HG02938 (cell line): ENCODE measurements at regions not wholly inside any gene's neighbourhood (a gene's known extent, or its start where the extent isn't known, plus 50 kb on each side); places are given as distances from the start of the nearest gene placed in this dataset.

Experiments used
- ATAC-seq: cut with Tn5 transposase; IDR thresholded peaks from one replicate; pipeline ENCODE4 v1.9.1; 2021; ENCODE audit warnings: mild to moderate bottlenecking, moderate library complexity; ENCODE audit not compliant: unreplicated experiment

DNA sequence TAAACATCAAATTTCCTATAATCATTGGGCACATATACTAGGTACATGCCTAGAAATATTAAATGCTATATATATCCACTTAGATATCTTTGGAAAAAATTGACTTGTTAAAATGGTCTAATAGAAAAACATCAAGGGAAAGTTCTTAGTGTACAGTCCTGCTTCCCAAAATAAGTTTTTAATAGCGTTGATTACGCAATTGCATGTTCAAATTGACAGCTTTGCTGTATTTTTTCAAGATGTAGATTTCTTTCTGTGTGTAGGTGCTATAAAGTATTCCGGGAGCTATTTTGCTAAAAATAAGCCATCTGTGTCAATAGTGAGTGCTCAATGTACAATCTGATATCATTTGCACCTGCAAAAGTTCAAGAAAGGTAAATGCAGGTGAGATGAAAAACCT lies 463.9 kb upstream of the ATP2B1 start:
- ATAC-seq = no peak

DNA sequence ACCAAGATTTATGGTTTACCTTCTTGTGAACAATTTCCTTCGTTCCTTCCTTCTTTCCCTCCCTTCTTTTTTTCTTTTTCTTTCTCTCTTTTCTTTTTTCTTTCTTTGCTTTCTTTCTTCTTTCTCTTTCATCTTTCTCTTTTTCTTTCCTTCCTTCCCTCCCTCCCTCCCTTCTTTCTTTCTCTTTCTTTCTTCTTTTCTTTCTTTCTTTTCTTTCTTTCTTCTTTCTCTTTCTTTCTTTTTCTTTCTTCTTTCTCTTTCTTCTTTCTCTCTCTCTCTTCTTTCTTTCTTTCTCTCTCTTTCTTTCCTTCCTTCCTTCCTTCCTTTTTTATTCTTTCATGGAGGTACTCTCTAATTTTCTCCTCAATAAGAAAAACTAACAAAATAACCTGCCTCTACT lies 462.1 kb upstream of the ATP2B1 start:
- no peak for ATAC-seq

DNA sequence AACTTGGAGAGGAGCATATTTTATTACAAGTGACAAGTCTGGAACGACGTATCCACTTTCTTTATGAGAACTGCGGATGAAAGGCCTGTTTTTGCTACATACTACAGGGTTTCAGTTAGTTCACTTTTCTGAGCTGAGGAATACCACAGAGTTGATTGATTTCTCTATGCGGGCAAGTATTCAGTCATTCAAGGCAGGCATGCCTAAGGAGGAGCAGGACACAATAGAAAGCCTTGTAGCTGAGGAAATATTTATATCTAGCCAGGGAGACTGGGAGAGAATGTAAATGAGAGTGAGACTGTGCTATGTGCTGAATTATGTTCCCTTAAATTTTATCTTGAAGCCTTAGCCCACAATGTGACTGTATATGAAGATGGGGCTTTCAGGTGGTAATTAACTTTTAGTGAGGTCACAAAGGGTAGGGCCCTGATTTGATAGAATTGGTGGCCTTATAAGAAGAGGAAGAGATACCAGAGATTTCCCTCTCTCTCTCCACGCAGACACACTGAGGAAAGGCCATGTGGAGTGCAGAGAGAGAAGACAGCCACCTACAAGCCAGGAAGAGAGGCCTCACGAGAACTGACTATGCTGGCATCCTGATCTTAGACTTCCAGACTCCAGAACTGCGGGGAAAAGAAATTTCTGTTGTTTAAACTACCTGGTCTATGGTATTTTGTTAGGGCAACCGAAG lies 459.0 kb upstream of the ATP2B1 start:
- ATAC-seq = no peak

DNA sequence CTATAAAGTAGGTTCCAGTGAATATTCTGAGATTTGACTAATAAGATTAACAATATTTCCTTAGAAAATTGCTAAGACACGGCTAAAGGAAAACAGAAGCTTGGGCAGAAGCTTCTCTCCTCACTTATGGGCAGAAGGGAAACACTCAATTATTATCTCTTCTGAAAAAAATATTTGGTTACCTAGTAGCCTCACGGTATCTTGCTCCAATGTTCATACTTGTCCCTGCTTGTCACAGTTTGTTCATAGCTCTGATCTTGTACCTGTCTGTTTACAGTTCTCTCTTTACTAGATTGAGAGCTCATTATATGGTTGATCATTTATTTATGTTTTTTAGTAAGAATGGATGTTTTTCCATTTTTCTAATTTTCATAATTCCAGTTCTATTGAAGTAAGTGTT lies 458.0 kb upstream of the ATP2B1 start:
- no peak for ATAC-seq

DNA sequence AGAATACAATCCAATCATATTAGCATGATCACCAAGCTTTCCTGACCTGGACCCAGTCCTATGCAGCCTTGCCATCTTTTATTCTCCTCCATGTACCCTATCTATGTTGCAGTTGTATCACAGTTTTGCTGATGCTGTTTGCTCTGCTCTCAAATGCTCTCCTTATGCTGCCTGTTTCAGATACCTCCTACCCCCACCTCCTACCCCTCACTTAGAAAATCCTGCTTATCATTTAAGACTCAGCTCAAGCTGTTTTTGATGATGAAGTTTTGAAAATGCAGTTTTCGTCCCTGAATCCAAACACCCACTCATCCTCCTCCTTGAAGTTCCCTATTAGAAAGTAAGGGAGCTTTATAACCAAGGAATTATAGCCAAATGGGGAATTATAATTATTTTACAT lies 457.4 kb upstream of the ATP2B1 start:
- no peak for ATAC-seq

DNA sequence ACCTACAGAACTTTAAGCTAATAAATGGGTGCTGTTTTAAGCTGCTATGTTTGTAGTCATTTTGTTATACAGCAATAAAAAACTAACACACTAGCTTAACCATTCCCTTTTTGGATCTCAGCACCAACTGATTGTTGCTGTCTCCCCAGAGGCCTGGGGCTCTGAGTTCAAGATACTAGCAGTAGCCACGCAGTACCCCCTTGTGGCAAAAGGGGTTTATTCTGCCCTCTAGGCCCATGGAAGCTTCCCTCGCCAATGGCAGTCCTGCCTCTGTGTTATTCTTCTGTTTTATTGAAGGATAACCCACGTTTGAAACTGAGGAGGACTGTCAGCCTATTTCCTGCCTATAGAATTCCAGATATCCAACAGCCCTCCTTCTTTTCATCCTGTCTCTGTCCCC lies 455.3 kb upstream of the ATP2B1 start:
- ATAC-seq = no peak

DNA sequence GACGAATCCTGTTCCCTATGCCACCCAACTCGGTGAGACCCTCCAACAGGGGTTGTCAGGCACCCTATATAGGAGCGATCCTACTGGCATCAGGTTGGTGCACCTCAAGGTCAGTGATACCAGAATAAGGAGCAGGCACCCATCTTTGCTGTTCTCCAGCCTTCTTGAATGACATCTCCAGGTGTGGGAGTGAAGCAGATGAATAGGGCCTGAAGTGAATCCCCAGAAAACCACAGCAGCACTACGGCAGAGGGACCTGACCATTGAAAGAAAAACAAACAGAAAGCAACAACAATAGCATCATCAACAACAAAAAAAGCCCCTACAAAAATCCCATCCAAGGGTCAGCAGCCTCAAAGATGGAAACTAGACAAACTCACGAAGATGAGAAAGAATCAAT lies 445.2 kb upstream of the ATP2B1 start:
- ATAC-seq = no peak

DNA sequence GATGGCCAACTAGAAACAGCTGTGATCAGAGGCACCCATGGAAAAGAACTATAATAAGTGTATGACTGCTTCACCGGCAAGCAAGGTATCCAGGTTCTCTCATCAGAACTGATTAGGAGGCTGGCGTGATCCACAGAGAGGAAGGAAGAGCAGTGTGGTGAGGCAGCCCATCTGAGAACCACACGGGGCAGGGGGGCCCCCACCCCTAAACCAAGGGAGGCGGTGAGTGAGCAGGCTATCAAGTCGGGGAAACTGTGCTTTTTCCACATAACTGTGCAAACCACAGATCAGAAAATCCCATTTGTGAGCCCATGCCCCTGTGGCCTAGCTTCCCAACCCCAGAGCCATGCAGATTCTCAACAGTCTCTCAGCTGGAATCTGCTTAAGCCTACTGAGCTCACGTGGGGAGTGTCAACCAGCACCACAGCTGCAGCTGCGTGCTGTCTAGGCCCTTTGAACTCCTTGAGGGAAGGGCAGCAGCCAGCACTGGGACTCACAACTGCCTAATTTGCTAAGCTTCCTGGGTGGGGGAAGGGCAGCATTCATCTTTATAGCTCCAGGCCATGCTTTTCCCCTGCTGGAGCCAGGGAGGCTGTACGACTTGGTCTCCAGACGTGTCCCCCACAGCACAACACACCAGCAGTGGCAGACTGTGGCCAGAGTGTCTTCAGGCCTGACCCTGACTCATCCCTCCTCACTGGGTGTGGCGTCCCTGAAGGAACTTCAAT lies 444.4 kb upstream of the ATP2B1 start:
- ATAC-seq = no peak

DNA sequence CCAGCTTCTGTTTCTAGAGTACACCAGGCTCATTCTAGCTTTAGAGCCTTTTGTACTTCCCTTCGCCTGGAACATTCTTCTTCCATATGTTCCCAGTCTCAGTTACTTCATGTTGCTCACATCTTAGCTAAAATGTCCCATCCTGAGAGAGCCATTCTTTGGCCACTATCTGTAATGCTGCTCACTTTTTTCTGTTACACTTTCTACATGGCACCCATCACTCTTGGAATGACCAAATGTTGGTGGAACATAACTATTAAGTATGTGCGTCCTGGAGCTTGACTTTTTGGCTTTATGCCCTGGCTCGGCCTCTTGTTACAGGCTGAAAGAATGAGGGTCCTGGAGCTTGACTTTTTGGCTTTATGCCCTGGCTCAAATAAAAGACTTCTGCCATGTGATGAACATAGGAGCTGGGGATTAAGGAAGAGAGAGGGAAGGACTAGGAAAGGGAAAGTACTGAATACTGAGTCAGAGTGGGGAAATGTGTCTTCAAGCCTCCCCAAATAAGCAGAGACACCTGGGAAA lies 442.9 kb upstream of the ATP2B1 start:
- ATAC-seq = no peak

DNA sequence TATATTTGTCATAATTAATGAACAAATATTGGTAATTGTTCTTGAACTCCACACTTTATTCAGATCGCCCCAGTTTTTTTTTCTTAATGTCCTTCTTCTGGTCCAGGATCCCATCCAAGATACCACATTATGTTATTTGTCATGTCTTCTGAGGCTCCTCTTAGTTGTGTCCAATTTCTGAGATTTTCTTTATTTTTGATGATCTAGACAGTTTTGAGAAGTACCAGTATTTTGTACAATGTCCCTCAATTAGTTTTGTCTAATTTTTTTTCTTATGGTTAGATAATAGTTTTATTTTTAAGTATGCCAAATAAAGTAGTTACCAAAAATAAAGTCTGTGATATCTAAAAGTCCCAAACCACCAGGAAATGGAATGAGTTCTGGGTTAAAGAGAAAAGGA lies 440.8 kb upstream of the ATP2B1 start:
- no peak for ATAC-seq

DNA sequence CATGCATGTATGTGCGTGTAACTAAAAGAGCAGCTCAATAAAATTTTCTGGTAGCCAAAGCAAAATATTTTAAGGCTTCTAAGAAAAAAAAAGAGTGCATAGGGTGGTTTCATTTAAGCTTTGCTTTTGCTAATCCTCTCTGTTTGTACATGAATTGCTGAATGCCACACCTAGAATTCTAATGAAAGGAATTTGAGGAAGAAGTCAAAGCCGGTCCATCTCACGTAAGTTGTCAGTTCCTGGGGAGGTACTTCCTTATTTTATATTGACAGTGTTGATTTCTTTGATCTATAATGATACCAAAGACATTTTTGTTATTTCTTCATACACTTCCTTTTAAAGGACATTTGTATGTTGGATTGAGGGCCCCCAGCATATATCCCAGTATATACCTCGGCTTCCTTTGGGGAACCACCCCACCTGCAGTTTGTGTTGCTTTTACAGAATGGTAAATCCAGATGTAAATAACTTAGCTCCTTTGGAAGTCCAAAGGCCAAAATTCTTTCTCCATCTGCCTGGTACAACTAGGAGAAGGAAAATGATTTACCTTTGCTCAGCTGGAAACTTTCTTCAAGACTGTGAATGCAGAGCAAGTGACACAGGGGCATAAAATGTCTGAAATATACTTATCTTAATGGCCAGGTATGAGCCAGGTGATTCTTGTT lies 420.9 kb upstream of the ATP2B1 start:
- ATAC-seq = no peak

DNA sequence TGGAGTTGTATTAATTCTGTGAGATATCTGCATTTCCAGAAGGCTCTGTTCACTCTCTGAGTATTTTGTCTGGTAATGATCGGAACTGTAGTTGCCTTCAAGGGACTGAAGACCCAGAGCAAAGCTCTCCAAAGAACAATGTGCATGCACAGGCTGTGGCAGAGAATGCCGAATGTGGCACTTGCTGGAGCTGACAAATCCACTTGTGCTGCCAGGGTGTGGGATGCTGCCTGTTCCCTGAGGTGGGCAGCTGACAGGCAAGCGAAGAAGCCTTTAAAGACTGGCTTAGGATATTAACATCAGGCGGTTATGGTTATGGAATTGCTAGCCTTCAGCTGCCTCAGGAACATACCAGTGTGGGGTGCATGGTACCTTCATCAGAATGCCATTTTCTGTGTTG lies 419.9 kb upstream of the ATP2B1 start:
- no peak for ATAC-seq

DNA sequence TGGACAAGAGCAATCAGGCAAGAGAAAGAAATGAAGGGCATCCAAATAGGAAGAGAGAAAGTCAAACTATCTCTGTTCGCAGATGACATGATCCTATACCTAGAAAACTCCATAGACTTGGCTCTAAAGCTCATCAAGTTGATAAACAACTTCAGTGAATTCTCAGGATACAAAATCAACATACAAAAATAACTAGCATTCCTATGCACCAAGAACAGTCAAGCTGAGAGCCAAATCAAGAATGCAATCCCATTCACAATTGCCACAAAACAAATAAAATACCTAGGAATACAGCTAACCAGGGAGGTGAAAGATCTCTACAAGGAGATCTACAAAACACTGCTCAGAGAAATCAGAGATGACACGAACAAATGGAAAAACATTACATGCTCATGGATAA lies 417.5 kb upstream of the ATP2B1 start:
- no peak for ATAC-seq

DNA sequence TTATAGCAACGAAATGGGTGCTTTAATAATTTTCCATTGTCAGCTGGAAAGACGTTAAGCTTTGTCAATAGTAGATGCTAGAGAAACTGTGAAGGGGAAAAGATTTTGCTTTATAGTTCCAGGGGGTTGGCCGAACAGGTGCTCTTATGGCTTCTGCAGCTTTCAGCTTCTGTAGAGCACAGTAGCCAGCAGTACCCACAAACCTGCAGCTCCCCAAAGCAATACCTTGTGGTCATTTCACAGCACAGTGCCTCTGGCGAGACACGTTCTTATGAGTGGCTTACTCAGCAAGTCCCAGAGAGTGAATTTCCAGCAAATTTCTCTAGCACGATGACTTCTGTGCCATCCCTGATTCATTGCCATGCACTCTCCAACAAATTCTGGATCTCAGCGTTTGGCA lies 416.3 kb upstream of the ATP2B1 start:
- no peak for ATAC-seq

DNA sequence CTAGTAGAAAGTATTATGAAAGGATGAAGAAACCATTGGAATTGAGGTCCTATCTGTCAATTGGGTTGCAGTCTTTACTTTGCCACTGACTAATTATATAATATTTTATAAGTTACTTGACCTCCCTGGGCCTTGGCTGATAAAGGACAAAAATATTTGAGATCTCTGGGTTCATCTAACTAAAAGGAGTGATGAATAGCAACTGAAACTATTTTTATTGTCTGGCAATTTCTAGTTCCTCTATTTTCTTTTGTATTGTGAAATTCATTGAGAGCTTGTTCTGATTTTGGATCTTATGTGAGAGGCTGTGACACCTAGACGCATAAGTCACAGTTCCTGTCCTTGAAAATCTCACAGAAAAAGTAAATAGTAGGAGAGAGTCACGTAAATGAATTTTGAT lies 415.7 kb upstream of the ATP2B1 start:
- no peak for ATAC-seq

DNA sequence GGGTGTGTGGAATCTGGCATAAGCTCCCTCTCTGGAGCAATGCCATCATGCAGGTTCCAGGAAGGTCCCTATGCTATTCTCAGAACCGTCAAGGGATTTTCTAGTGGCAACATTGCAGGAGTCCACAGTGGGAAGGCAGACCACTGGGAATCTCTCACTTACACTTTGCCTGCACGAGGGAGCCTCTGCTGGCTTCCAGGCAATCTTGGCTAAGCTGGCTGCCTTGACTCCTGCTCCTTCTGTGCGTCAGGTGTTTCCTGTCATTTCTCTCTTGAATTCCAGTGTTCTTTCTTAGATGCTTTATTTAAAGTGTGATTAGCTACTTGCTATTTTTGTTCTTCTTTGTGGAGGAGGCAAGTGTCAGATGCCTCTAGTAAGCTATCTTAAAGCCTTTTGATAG lies 414.0 kb upstream of the ATP2B1 start:
- no peak for ATAC-seq

DNA sequence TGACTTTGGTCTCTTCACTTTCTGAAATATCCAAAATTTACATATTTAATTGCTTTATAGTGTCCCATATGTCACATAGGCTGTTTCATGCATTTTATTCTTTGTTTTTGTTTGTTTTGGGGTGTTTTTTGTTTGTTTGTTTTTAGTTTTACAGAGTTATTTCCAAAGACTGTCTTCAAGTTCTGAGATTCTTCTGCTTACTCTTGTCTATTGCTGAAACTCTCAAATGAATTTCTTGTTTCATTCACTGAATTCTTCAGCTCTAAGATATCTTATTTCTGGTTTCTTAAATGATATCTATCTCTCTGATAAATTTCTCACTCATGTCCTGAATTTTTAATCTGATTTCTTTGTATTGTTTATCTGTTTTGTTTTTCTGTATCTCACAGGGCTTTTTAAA lies 412.0 kb upstream of the ATP2B1 start:
- ATAC-seq = no peak

DNA sequence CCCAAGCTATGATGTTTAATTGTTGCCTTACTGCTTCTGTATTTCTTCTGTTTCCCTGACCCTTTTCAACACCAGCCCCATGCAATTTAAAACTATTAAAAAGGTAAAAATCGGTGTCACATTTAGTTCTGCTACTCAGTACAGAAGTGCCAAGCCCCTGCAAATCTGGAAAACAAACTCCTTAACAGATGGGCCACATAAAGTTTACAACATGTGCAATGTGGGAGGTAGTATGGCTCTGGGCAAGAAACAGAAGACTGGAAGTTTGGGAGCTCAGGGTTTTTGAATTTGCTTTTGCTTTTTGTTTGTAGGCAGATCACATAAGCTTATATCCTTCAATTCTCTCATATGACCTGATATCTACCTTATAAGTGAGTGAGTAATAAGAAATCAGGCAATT lies 404.0 kb upstream of the ATP2B1 start:
- ATAC-seq = no peak

DNA sequence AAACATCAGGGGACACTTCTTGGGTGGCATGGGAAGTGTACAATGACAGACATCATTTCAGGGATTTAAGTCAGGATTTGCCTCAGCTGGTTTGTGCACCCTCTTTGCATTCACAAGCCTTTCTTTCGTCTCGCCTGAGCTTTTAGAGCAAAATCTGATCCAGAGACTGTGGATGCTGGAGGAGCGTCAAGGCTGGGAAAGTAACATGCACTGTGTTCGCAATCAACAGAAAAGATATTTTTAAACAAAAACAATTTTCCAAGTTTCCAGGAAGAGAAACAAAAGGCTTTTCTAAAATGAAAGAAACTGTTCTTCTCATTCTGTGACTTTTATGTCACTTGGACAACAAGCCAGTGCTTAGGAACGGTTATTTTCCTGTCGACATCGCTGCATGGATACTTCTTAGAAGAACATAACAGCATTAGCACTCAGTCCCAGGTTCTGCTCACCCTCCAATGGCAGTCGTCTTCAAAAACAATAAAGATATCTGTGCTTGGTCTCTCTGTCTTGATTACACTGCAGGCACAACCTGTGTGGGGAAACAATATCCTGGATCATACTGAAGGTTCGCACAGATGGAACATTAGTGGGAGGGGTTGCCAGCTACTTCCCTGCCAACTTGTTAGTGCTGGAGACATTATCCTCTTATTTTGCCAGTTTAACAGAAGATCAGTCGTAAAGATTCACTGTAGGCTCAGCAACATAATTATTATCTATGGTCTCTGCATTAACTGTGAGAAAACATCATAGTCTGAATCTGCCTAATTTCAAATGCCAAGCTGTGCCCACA lies 403.3 kb upstream of the ATP2B1 start:
- no peak for ATAC-seq

DNA sequence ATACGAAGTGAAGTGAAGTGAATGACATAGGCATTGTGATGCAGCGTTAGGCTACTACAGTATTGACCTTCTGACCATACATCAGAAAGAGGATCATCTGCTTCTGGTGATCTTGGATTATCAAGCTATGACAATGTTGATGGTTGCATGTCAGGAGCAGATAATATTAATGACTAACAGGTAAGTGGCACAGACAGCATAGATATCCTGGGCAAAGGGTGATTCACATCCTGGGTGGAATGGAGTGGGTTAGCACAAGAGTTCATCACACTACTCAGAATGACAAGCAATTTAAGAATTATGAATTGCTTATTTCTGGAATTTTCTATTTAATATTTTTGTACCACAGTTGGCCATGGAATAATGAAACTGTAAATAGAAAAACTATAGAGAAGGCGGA lies 397.9 kb upstream of the ATP2B1 start:
- no peak for ATAC-seq

DNA sequence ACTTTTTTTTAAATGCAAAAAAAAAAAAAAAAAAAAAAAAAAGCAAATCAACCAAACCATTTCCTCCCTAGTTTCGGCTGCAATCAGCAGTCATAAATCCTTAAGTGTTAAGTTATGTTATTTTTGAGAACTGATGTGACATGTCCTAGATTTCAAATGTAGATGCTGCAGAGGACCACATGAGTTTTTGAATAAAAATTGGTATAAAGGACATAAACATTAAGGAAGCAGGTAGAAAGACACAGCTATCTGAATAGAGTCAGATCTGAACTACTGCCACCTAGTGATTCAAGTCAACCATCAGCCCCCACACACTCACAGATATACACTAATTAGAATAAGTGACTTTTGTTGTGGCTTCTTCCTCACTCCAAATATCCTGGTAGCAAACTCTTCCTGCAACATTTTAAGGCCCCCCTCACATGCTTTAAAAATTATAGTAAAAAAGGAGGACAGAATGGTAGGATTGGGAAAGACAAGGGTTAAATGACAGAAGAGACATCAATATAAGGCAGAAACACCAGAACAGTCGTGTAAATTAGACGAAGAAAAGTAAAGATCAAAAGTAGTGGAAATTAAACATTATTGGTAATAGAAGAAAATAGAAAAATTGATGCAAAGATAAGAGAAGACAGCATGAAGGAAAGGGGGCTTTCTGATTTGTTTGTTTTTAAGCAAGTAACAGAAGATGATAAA lies 394.5 kb upstream of the ATP2B1 start:
- peak; percentile 69 for ATAC-seq
